Hepatocyte (in vitro differentiated cells): ENCODE measurements at regions not wholly inside any gene's neighbourhood (a gene's known extent, or its start where the extent isn't known, plus 50 kb on each side); places are given as distances from the start of the nearest gene placed in this dataset.
"Not testable (repeated sequence)": the region's sequence is repeated elsewhere in the genome, so short reads cannot be mapped to it uniquely, and the experiment has no call there.

Experiments
- DNase-seq: peaks from one replicate; pipeline ENCODE4 v3.0.0-alpha.2; 2016; ENCODE audit warnings: low spot score
- H2AFZ ChIP-seq: fragments of 200-600 bp; sonication (generic); 2 replicates; pipeline ENCODE4 v1.6.0; 2016; ENCODE audit warnings: antibody characterized with exemption, mild to moderate bottlenecking
- H3K27ac ChIP-seq: fragments of 200-600 bp; sonication (generic); 2 replicates; pipeline ENCODE4 v1.5.1; 2016; ENCODE audit warnings: mild to moderate bottlenecking
- H3K27me3 ChIP-seq: fragments of 200-600 bp; sonication (generic); 2 replicates; pipeline ENCODE4 v1.6.1; 2016
- H3K36me3 ChIP-seq: fragments of 200-600 bp; sonication (generic); replicated peaks from 2 replicates; pipeline ENCODE4 v1.5.1; 2016; ENCODE audit warnings: low read depth; ENCODE audit not compliant: insufficient read depth
- H3K4me1 ChIP-seq: fragments of 200-600 bp; sonication (generic); 2 replicates; pipeline ENCODE4 v1.5.1; 2016; ENCODE audit warnings: mild to moderate bottlenecking, moderate library complexity; ENCODE audit not compliant: insufficient read depth
- H3K4me2 ChIP-seq: fragments of 200-600 bp; sonication (generic); 2 replicates; pipeline ENCODE4 v1.6.0; 2016
- H3K4me3 ChIP-seq: fragments of 200-600 bp; sonication (generic); 2 replicates; pipeline ENCODE4 v1.5.1; 2016; ENCODE audit warnings: mild to moderate bottlenecking
- H3K79me2 ChIP-seq: fragments of 200-600 bp; sonication (generic); 2 replicates; pipeline ENCODE4 v1.6.0; 2017; ENCODE audit warnings: mild to moderate bottlenecking
- H3K9me2 ChIP-seq: fragments of 200-600 bp; sonication (generic); replicated peaks from 2 replicates; pipeline ENCODE4 v1.6.0; 2017; ENCODE audit warnings: mild to moderate bottlenecking; ENCODE audit not compliant: insufficient read depth
- H3K9me3 ChIP-seq: fragments of 200-600 bp; sonication (generic); 2 replicates; pipeline ENCODE4 v1.5.1; 2016; ENCODE audit warnings: low read depth, mild to moderate bottlenecking
- H4K20me1 ChIP-seq: fragments of 200-600 bp; sonication (generic); 2 replicates; pipeline ENCODE4 v1.6.0; 2016; ENCODE audit warnings: mild to moderate bottlenecking; ENCODE audit not compliant: insufficient read depth, poor library complexity, severe bottlenecking
- EZH2 ChIP-seq: fragments of 200-600 bp; sonication (generic); IDR thresholded peaks from 2 replicates; pipeline ENCODE4 v1.6.1; 2016; ENCODE audit warnings: antibody characterized with exemption, mild to moderate bottlenecking, borderline replicate concordance
- EZH2phosphoT487 ChIP-seq: fragments of 200-600 bp; sonication (generic); IDR thresholded peaks from one replicate; pipeline ENCODE4 v1.6.1; 2018; ENCODE audit warnings: antibody characterized with exemption, mild to moderate bottlenecking, low read depth, moderate library complexity; ENCODE audit not compliant: unreplicated experiment, severe bottlenecking
- WGBS: methylation state at CpG from one replicate; pipeline ENCODE4 v1.1.6; 2016; ENCODE audit warnings: low lambda C conversion rate; ENCODE audit errors: missing lambda C conversion rate; 5-methylcytosine and 5-hydroxymethylcytosine counted together
- TF ChIP-seq, protein P1 (sequence below): fragments of 200-600 bp; sonication (generic); IDR thresholded peaks from 2 replicates; pipeline ENCODE4 v1.5.1; 2016; ENCODE audit warnings: antibody characterized with exemption, mild to moderate bottlenecking; ENCODE audit not compliant: poor library complexity

DNA sequence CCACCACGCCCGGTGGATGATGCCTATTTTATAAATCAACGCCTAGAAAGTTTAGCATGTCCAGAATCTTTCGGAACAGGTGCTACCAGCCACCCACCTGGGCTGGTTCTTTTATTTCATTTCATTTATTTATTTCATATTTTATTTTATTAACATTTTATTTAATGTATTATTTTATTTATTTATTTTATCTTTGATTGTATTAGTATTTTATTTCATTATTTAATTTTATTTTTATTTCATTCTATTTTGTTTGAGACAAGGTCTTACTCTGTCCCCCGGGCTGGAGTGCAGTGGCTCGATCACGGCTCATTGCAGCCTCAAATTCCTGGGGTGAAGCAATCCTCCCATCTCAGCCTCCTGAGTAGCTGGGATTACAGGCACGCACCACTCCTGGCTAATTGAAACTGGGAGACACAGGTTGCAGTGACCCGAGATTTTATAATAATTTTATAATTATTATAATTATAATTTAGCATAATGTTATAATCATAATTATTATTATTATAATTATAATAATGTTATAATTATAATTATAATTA, 187.2 kb downstream of the SHOX start:
- H3K9me3 ChIP-seq, result no peaks in the 10 kb centered on the region
- H3K36me3 ChIP-seq, result no peaks in the 10 kb centered on the region
- TF ChIP-seq, protein P1, sequence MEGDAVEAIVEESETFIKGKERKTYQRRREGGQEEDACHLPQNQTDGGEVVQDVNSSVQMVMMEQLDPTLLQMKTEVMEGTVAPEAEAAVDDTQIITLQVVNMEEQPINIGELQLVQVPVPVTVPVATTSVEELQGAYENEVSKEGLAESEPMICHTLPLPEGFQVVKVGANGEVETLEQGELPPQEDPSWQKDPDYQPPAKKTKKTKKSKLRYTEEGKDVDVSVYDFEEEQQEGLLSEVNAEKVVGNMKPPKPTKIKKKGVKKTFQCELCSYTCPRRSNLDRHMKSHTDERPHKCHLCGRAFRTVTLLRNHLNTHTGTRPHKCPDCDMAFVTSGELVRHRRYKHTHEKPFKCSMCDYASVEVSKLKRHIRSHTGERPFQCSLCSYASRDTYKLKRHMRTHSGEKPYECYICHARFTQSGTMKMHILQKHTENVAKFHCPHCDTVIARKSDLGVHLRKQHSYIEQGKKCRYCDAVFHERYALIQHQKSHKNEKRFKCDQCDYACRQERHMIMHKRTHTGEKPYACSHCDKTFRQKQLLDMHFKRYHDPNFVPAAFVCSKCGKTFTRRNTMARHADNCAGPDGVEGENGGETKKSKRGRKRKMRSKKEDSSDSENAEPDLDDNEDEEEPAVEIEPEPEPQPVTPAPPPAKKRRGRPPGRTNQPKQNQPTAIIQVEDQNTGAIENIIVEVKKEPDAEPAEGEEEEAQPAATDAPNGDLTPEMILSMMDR, result no peak
- TF ChIP-seq EZH2, result no peak
- TF ChIP-seq EZH2phosphoT487, result no peak

DNA sequence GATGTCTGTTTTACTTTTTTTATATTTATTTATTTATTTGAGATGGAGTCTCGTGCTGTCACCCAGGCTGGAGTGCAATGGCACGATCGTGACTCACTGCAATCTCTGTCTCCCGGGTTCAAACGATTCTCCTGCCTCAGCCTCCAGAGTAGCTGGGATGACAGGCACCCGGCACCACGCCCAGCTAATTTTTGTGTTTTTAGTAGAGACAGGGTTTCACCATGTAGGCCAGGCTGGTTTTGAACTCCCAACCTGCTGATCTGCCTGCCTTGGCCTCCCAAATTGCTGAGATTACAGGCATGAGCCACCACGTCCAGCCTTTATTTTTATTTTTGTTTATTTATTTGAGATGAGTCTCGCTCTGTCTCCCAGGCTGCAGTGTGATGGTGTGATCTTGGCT, 186.6 kb downstream of the SHOX start:
- H3K27ac ChIP-seq, H3K36me3 ChIP-seq, H3K27me3 ChIP-seq, H2AFZ ChIP-seq, H3K9me3 ChIP-seq, H3K4me3 ChIP-seq, H3K4me1 ChIP-seq, DNase-seq, H3K79me2 ChIP-seq, H3K4me2 ChIP-seq, H3K9me2 ChIP-seq, H4K20me1 ChIP-seq: not testable (repeated sequence)
- WGBS, result 97% methylated on average over 9 of the region's 9 CpGs

More for the DNA sequence above, 187.2 kb downstream of the SHOX start:
- H3K9me2 ChIP-seq, result no peaks in the 10 kb centered on the region
- H2AFZ ChIP-seq, result no peak overlapping the region
- H3K4me1 ChIP-seq, result no peaks in the 10 kb centered on the region
- no peak overlapping the region for H3K4me2 ChIP-seq
- no peaks in the 10 kb centered on the region for H3K27me3 ChIP-seq
- no peaks in the 10 kb centered on the region for H4K20me1 ChIP-seq
- no peak overlapping the region for H3K4me3 ChIP-seq
- no peak for DNase-seq
- 94% methylated on average over 9 of the region's 9 CpGs for WGBS
- H3K27ac ChIP-seq, result no peak overlapping the region
- H3K79me2 ChIP-seq, result no peaks in the 10 kb centered on the region

DNA sequence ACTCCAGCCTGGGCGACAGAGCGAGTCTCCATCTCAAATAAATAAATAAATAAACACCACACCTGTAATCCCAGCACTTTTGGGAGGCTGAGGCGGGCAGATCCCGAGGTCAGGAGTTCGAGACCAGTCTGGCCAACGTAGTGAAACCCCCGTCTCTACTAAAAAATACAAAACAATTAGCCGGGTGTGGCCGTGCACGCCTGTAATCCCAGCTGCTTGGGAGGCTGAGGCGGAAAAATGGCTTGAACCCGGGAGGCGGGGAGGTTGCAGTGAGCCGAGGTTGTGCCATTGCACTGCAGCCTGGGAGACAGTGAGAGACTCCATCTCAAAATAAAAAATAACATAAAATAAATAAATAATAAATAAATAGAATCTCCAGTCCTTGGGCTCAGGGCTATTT, 185.8 kb downstream of the SHOX start:
- DNase-seq, result no peak
- H3K9me2 ChIP-seq, result no peaks in the 10 kb centered on the region
- 94% methylated on average over 14 of the region's 14 CpGs for WGBS
- H3K27me3 ChIP-seq, result no peaks in the 10 kb centered on the region
- TF ChIP-seq, protein P1, result no peak
- TF ChIP-seq EZH2phosphoT487, result no peak
- TF ChIP-seq EZH2, result no peak
- no peak overlapping the region for H3K4me3 ChIP-seq
- H3K36me3 ChIP-seq, result no peaks in the 10 kb centered on the region
- H3K79me2 ChIP-seq, result no peaks in the 10 kb centered on the region
- no peaks in the 10 kb centered on the region for H3K9me3 ChIP-seq
- no peak overlapping the region for H2AFZ ChIP-seq
- H3K4me1 ChIP-seq, result no peaks in the 10 kb centered on the region
- H3K27ac ChIP-seq, result no peak overlapping the region
- H3K4me2 ChIP-seq, result no peak overlapping the region
- H4K20me1 ChIP-seq, result no peaks in the 10 kb centered on the region

DNA sequence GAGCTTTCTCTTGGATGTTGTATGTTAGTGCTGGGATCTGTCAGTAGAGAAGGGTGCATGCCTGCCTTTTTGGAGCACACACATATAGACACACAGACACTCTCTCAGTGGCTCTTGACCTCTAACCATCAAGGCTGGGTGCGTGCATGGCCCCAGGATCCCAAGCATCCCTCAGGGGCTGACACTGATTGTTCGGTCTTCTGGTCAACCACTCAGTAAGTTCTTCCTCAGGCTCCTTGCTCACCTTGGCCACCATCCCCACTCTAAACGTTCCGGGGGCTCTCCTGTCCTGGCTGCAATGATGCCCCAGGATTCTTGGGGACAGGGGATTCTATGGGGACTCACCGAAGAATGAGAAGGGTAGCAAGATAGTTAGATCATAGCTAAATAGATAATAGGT, 179.6 kb downstream of the SHOX start:
- TF ChIP-seq EZH2phosphoT487, result no peak
- TF ChIP-seq, protein P1, result no peak
- TF ChIP-seq EZH2, result no peak
- 89% methylated on average over 5 of the region's 5 CpGs for WGBS
- no peaks in the 10 kb centered on the region for H3K36me3 ChIP-seq
- H3K9me3 ChIP-seq, result no peaks in the 10 kb centered on the region
- no peaks in the 10 kb centered on the region for H3K9me2 ChIP-seq
- no peak overlapping the region for H3K27ac ChIP-seq
- H4K20me1 ChIP-seq, result no peaks in the 10 kb centered on the region
- no peak overlapping the region for H3K4me3 ChIP-seq
- H3K4me1 ChIP-seq, result no peaks in the 10 kb centered on the region
- H3K27me3 ChIP-seq, result no peaks in the 10 kb centered on the region
- no peaks in the 10 kb centered on the region for H3K79me2 ChIP-seq
- DNase-seq, result no peak
- no peak overlapping the region for H2AFZ ChIP-seq
- no peak overlapping the region for H3K4me2 ChIP-seq
